Fibroblast of lung (primary cell): ENCODE measurements at regions not wholly inside any gene's neighbourhood (a gene's known extent, or its start where the extent isn't known, plus 50 kb on each side); places are given as distances from the start of the nearest gene placed in this dataset.

ENCODE experiments used
- DNase-seq, 2 donors: peaks; one replicate each; pipeline versions ENCODE4 v3.0.0 to v3.0.0-alpha.2; 2010; ENCODE audit warnings: low read depth in 2 of 2
- H2AFZ ChIP-seq: 2 replicates; pipeline ENCODE4 v1.5.1; 2012; ENCODE audit warnings: low read length, control low read depth, inconsistent platforms
- H3K27ac ChIP-seq: 2 replicates; pipeline ENCODE4 v1.5.1; 2011; ENCODE audit warnings: low read length, control low read depth; ENCODE audit not compliant: insufficient read depth
- H3K27me3 ChIP-seq: 2 replicates; pipeline ENCODE4 v1.5.1; 2011; ENCODE audit warnings: mild to moderate bottlenecking, low read length; ENCODE audit not compliant: control insufficient read depth, insufficient read depth
- H3K36me3 ChIP-seq: 2 replicates; pipeline ENCODE4 v1.5.1; 2011; ENCODE audit warnings: low read length; ENCODE audit not compliant: control insufficient read depth, insufficient read depth
- H3K4me1 ChIP-seq: 2 replicates; pipeline ENCODE4 v1.5.1; 2011; ENCODE audit warnings: low read length; ENCODE audit not compliant: control insufficient read depth, insufficient read depth; ENCODE audit errors: extremely low read depth
- H3K4me2 ChIP-seq: 2 replicates; pipeline ENCODE4 v1.5.1; 2011; ENCODE audit warnings: low read length, control low read depth; ENCODE audit not compliant: insufficient read depth; ENCODE audit errors: extremely low read depth
- H3K4me3 ChIP-seq, 4 experiments: fragments of 200-600 bp in 1 of 4; sonication (generic) in 1 of 4; replicated peaks in 1 of 4; 2 replicates each; pipeline ENCODE4 v1.5.1; 2011 to 2016; ENCODE audit warnings: low read length in 4 of 4, low read depth in 3 of 4, mild to moderate bottlenecking in 3 of 4, control low read depth in 2 of 4, inconsistent platforms in 1 of 4, mixed read lengths in 1 of 4; ENCODE audit not compliant: insufficient read depth in 1 of 4; ENCODE audit errors: control extremely low read depth in 1 of 4
- H3K79me2 ChIP-seq: 2 replicates; pipeline ENCODE4 v1.5.1; 2012; ENCODE audit warnings: mild to moderate bottlenecking, low read length, inconsistent platforms; ENCODE audit not compliant: control insufficient read depth, insufficient read depth
- H3K9ac ChIP-seq: 2 replicates; pipeline ENCODE4 v1.5.1; 2011; ENCODE audit warnings: mild to moderate bottlenecking, low read length, control low read depth; ENCODE audit not compliant: insufficient read depth
- H3K9me3 ChIP-seq: 2 replicates; pipeline ENCODE4 v1.5.1; 2012; ENCODE audit warnings: low read depth, low read length; ENCODE audit not compliant: control insufficient read depth, insufficient read depth
- H4K20me1 ChIP-seq: 2 replicates; pipeline ENCODE4 v1.5.1; 2011; ENCODE audit warnings: low read length; ENCODE audit not compliant: control insufficient read depth, insufficient read depth; ENCODE audit errors: extremely low read depth
- CTCF ChIP-seq, 2 donors: IDR thresholded peaks in 1 of 2; conservative IDR thresholded peaks in 1 of 2; 1 replicate in 1 of 2; 2 replicates in 1 of 2; pipeline ENCODE4 v1.5.1; 2011 to 2012; ENCODE audit warnings: low read length in 2 of 2, control low read depth in 1 of 2, inconsistent platforms in 1 of 2, low read depth in 1 of 2, mild to moderate bottlenecking in 1 of 2
- EZH2 ChIP-seq: IDR thresholded peaks from 2 replicates; pipeline ENCODE4 v1.5.1; 2012; ENCODE audit warnings: low read length, control low read depth, mild to moderate bottlenecking; ENCODE audit errors: missing control alignments

GRCh38 chr22:42217752-42218280 lies 52.6 kb downstream of the TCF20 start:
- Histone ChIP-seq H3K4me3 (no peak overlapping the region), H2AFZ (no peak overlapping the region), H4K20me1 (no peaks in the 10 kb centered on the region), H3K4me2 (no peak overlapping the region), H3K9ac (no peak overlapping the region), H3K79me2 (peaks cover 5% of the 10 kb centered on the region), H3K36me3 (peaks cover 11% of the 10 kb centered on the region), H3K27ac (no peak overlapping the region), H3K27me3 (no peaks in the 10 kb centered on the region), H3K4me1 (no peaks in the 10 kb centered on the region), H3K9me3 (no peaks in the 10 kb centered on the region)
- TF ChIP-seq EZH2 (no peak), CTCF (conservative IDR thresholded peaks at IDR 0.05 in 1 of 2, IDR thresholded peaks at IDR 0.05 in 1 of 2; ENCODE audit: low read depth in 1 of 2, low read length in 2 of 2) (no peak)
- peak in 1 of 2 donors; percentile 9 for DNase-seq

GRCh38 chr22:42217019-42217751 lies 53.3 kb downstream of the TCF20 start:
- H3K4me2 ChIP-seq: no peak overlapping the region
- H3K4me3 ChIP-seq: no peak overlapping the region
- no peaks in the 10 kb centered on the region for H3K4me1 ChIP-seq
- TF ChIP-seq CTCF (conservative IDR thresholded peaks at IDR 0.05 in 1 of 2, IDR thresholded peaks at IDR 0.05 in 1 of 2; ENCODE audit: low read depth in 1 of 2, low read length in 2 of 2): no peak
- TF ChIP-seq EZH2: no peak
- peaks cover 11% of the 10 kb centered on the region for H3K36me3 ChIP-seq
- no peak overlapping the region for H2AFZ ChIP-seq
- peak in 1 of 2 donors; percentile 19 for DNase-seq
- no peaks in the 10 kb centered on the region for H3K27me3 ChIP-seq
- H3K9me3 ChIP-seq: no peaks in the 10 kb centered on the region
- no peak overlapping the region for H3K27ac ChIP-seq
- no peak overlapping the region for H3K9ac ChIP-seq
- no peaks in the 10 kb centered on the region for H4K20me1 ChIP-seq
- H3K79me2 ChIP-seq: peaks cover 2% of the 10 kb centered on the region

- Histone ChIP-seq H3K79me2 (no peaks in the 10 kb centered on the region), H3K27ac (no peak overlapping the region), H3K4me3 (no peak overlapping the region), H4K20me1 (no peaks in the 10 kb centered on the region), H3K9ac (no peak overlapping the region), H3K9me3 (no peaks in the 10 kb centered on the region), H3K4me1 (no peaks in the 10 kb centered on the region), H2AFZ (no peak overlapping the region), H3K27me3 (no peaks in the 10 kb centered on the region), H3K36me3 (peaks cover 10% of the 10 kb centered on the region), H3K4me2 (no peak overlapping the region)
- DNase-seq: no peak
- TF ChIP-seq CTCF (conservative IDR thresholded peaks at IDR 0.05 in 1 of 2, IDR thresholded peaks at IDR 0.05 in 1 of 2; ENCODE audit: low read depth in 1 of 2, low read length in 2 of 2): no peak
These were observed 55.6 kb downstream of the TCF20 start for GRCh38 chr22:42214633-42215415.
